Ovary (tissue), 3 donors: ENCODE measurements at regions not wholly inside any gene's neighbourhood (a gene's known extent, or its start where the extent isn't known, plus 50 kb on each side); places are given as distances from the start of the nearest gene placed in this dataset.

Source experiments
- CTCF ChIP-seq, 3 donors: fragments of 450-650 bp in 2 of 3; fragments of 200-600 bp in 1 of 3; IDR thresholded peaks; one replicate each; pipeline versions ENCODE4 v1.5.1 to v1.8.0; 2016 to 2022; ENCODE audit warnings: antibody characterized with exemption in 3 of 3, mild to moderate bottlenecking in 1 of 3
- EP300 ChIP-seq: sonication (generic); formaldehyde crosslinking; IDR thresholded peaks from one replicate; pipeline ENCODE4 v1.6.1; 2017; ENCODE audit warnings: antibody characterized with exemption
- donor health status: DM: no; HTN: no; CAD: no.

- TF ChIP-seq CTCF (IDR thresholded peaks at IDR 0.05) (no peak), EP300 (no peak)
These were observed 237.3 kb downstream of the CALCRL start for GRCh38 chr2:187210726-187211125.
